ENCODE measurements at regions not wholly inside any gene's neighbourhood (a gene's known extent, or its start where the extent isn't known, plus 50 kb on each side); places are given as distances from the start of the nearest gene placed in this dataset.

- Histone ChIP-seq H3K4ac (replicated peaks; ENCODE audit: insufficient read length, low read depth, low read length) (no peak overlapping the region), H3K4me3 (ENCODE audit: extremely low read depth in 1 of 4, insufficient read depth in 2 of 4, low read depth in 3 of 4, low read length in 4 of 4) (no peak overlapping the region), H3K79me2 (ENCODE audit: control insufficient read depth in 1 of 2, insufficient read depth in 2 of 2, low read length in 2 of 2) (no peaks in the 10 kb centered on the region), H3K56ac (replicated peaks; ENCODE audit: insufficient read length, low read depth, low read length) (no peak overlapping the region), H3K9ac (replicated peaks in 1 of 4; ENCODE audit: extremely low read depth in 1 of 4, low read depth in 3 of 4, low read length in 3 of 4) (no peak overlapping the region), H4K91ac (replicated peaks; ENCODE audit: insufficient read length, low read length) (no peak overlapping the region), H2BK15ac (ENCODE audit: low read length) (no peak overlapping the region), H3K27me3 (replicated peaks in 1 of 4; ENCODE audit: control insufficient read depth in 3 of 4, extremely low read depth in 1 of 4, insufficient read depth in 3 of 4, low read length in 3 of 4) (no peaks in the 10 kb centered on the region), H3K4me2 (ENCODE audit: insufficient read depth in 1 of 2, low read depth in 2 of 2, low read length in 2 of 2) (peak overlapping the region in 1 of 2 experiments; percentile 49; a peak in 1 of 4 replicates), H3K23me2 (ENCODE audit: low read depth, low read length) (no peaks in the 10 kb centered on the region), H2BK5ac (ENCODE audit: low read depth, low read length) (peak overlapping the region; percentile 69), H3K14ac (ENCODE audit: insufficient read length) (no peak overlapping the region), H2AFZ (ENCODE audit: low read length) (no peak overlapping the region), H3K23ac (ENCODE audit: insufficient read length) (no peak overlapping the region), H3K9me3 (ENCODE audit: insufficient read depth in 2 of 2, low read depth in 1 of 2, low read length in 1 of 2) (no peaks in the 10 kb centered on the region), H2BK20ac (ENCODE audit: low read length) (0 out of 2 replicates have a peak overlapping the region, but pooled peaks have one; percentile 4), H4K20me1 (replicated peaks in 1 of 2; ENCODE audit: control insufficient read depth in 1 of 2, insufficient read depth in 2 of 2, low read length in 2 of 2) (no peaks in the 10 kb centered on the region), H4K5ac (ENCODE audit: insufficient read length, low read depth, low read length) (no peak overlapping the region), H3K27ac (ENCODE audit: low read depth, low read length) (no peak overlapping the region), H3K4me1 (replicated peaks in 1 of 4; ENCODE audit: control insufficient read depth in 3 of 4, insufficient read depth in 4 of 4, low read length in 3 of 4) (peaks cover 4 to 13% (median 5%) of the 10 kb centered on the region in 4 experiments; a peak in 5 of 7 replicates), H2AK5ac (ENCODE audit: low read depth, low read length) (peak overlapping the region; percentile 95; the same call in 1 of the 2 replicates), H2BK120ac (replicated peaks; ENCODE audit: low read depth, low read length) (no peak overlapping the region), H2BK12ac (ENCODE audit: low read depth, low read length) (peak overlapping the region; percentile 32; the same call in 1 of the 2 replicates), H3K36me3 (ENCODE audit: control insufficient read depth in 2 of 4, insufficient read depth in 4 of 4, low read length in 3 of 4) (no peaks in the 10 kb centered on the region), H4K8ac (ENCODE audit: extremely low read depth, insufficient read depth, low read length) (no peak overlapping the region), H3K18ac (ENCODE audit: extremely low read depth, low read length) (no peak overlapping the region), H3K79me1 (ENCODE audit: low read depth, low read length) (no peaks in the 10 kb centered on the region)
- CTCF ChIA-PET (ENCODE audit: partially characterized antibody) = no interaction called here
- DNase-seq (ENCODE audit: low read depth in 1 of 2, low spot score in 2 of 2) (no peak), FAIRE-seq (no peak)
- POLR2A ChIA-PET (ENCODE audit: partially characterized antibody) = no interaction called here
- 89% methylated on average over 4 of the region's 4 CpGs; no CpG with 5 or more reads in 1 of the 2 experiments for WGBS, 2 experiments (ENCODE audit: extremely low coverage in 1 of 2, insufficient coverage in 1 of 2, insufficient read length in 1 of 2, insufficient replicate concordance in 2 of 2, low coverage in 1 of 2, low lambda C conversion rate in 2 of 2, missing lambda C conversion rate in 1 of 2)
- TF ChIP-seq GABPA (IDR thresholded peaks at IDR 0.05; ENCODE audit: borderline replicate concordance, insufficient read depth, low read length) = no peak
- TF ChIP-seq EGR1 (IDR thresholded peaks at IDR 0.05; ENCODE audit: borderline replicate concordance, low read depth, low read length) = no peak
- TF ChIP-seq TBP (IDR thresholded peaks at IDR 0.05; ENCODE audit: low read depth, low read length) = no peak
- no peak for TF ChIP-seq PHF8 (conservative IDR thresholded peaks at IDR 0.05; ENCODE audit: low read depth, low read length)
- TF ChIP-seq HDAC2 (IDR thresholded peaks at IDR 0.05; ENCODE audit: borderline replicate concordance in 1 of 2, low read depth in 2 of 2, low read length in 2 of 2) = no peak
- TF ChIP-seq MAX (IDR thresholded peaks at IDR 0.05) = no peak
- no peak for TF ChIP-seq CTBP2 (IDR thresholded peaks at IDR 0.05; ENCODE audit: borderline replicate concordance, insufficient read depth, insufficient read length, low read length)
- TF ChIP-seq SIRT6 (IDR thresholded peaks at IDR 0.05; ENCODE audit: low read length) = no peak
- no peak for TF ChIP-seq MAFK (IDR thresholded peaks at IDR 0.05; ENCODE audit: low read depth, low read length)
- TF ChIP-seq FOSL1 (IDR thresholded peaks at IDR 0.05; ENCODE audit: insufficient read depth, low read depth, low read length) = no peak
Measured at GRCh38 chr7:46143949-46144917, 223.2 kb upstream of the IGFBP3 start.

Measured in H1 (cell line).